Activated T-helper 17 cell treated with anti-CD3 and anti-CD28 coated beads, Interleukin-2, amount 50 U/mL, for 72 hours (primary cell): ENCODE measurements at regions not wholly inside any gene's neighbourhood (a gene's known extent, or its start where the extent isn't known, plus 50 kb on each side); places are given as distances from the start of the nearest gene placed in this dataset.
"Not testable (repeated sequence)": the region's sequence is repeated elsewhere in the genome, so short reads cannot be mapped to it uniquely, and the experiment has no call there.

Experiments
- ATAC-seq: fragments of 150-1000 bp; cut with Tn5 transposase; replicated peaks from 2 replicates; pipeline ENCODE4 v1.10.0; 2021; ENCODE audit warnings: mild to moderate bottlenecking, moderate library complexity
- H3K27ac Mint-ChIP-seq: one replicate; pipeline ENCODE4 v1.8.0; 2022; ENCODE audit warnings: mixed read lengths
- H3K27me3 Mint-ChIP-seq: one replicate; pipeline ENCODE4 v1.8.0; 2022; ENCODE audit warnings: mixed read lengths
- H3K36me3 Mint-ChIP-seq: one replicate; pipeline ENCODE4 v1.8.0; 2022; ENCODE audit warnings: low read depth, mild to moderate bottlenecking, mixed read lengths
- H3K4me1 Mint-ChIP-seq: one replicate; pipeline ENCODE4 v1.8.0; 2022; ENCODE audit warnings: mixed read lengths
- H3K4me3 Mint-ChIP-seq: one replicate; pipeline ENCODE4 v1.8.0; 2022; ENCODE audit warnings: mild to moderate bottlenecking, mixed read lengths
- H3K9me3 Mint-ChIP-seq: one replicate; pipeline ENCODE4 v1.8.0; 2022; ENCODE audit warnings: mixed read lengths

GRCh38 chr13:85562282-85562681, 236.9 kb downstream of the SLITRK6 start:
- Mint-ChIP-seq H3K27ac (no peak overlapping the region), H3K9me3 (no peaks in the 10 kb centered on the region), H3K4me3 (no peak overlapping the region), H3K27me3 (no peaks in the 10 kb centered on the region), H3K4me1 (no peaks in the 10 kb centered on the region), H3K36me3 (no peaks in the 10 kb centered on the region)
- ATAC-seq, result no peak

- no peaks in the 10 kb centered on the region for H3K9me3 Mint-ChIP-seq
- no peaks in the 10 kb centered on the region for H3K36me3 Mint-ChIP-seq
- no peak overlapping the region for H3K27ac Mint-ChIP-seq
- no peak overlapping the region for H3K4me3 Mint-ChIP-seq
- ATAC-seq, result no peak
- no peaks in the 10 kb centered on the region for H3K27me3 Mint-ChIP-seq
- H3K4me1 Mint-ChIP-seq, result no peaks in the 10 kb centered on the region
Measured at GRCh38 chr13:85557691-85558467, 241.3 kb downstream of the SLITRK6 start.

GRCh38 chr13:85551012-85551411, 248.2 kb downstream of the SLITRK6 start:
- Mint-ChIP-seq H3K36me3 (no peaks in the 10 kb centered on the region), H3K4me3 (no peak overlapping the region), H3K27ac (no peak overlapping the region), H3K9me3 (peaks cover 8% of the 10 kb centered on the region), H3K4me1 (no peaks in the 10 kb centered on the region), H3K27me3 (no peaks in the 10 kb centered on the region)
- ATAC-seq, result no peak

GRCh38 chr13:85549819-85550218, 249.4 kb downstream of the SLITRK6 start:
- Mint-ChIP-seq H3K9me3 (peaks cover 8% of the 10 kb centered on the region), H3K4me3 (no peak overlapping the region), H3K27ac (no peak overlapping the region), H3K27me3 (no peaks in the 10 kb centered on the region), H3K4me1 (no peaks in the 10 kb centered on the region), H3K36me3 (no peaks in the 10 kb centered on the region)
- no peak for ATAC-seq

- not testable (repeated sequence) for H3K36me3 Mint-ChIP-seq, ATAC-seq, H3K27ac Mint-ChIP-seq
Measured at GRCh38 chr13:85548845-85549244, 250.4 kb downstream of the SLITRK6 start.

GRCh38 chr13:85545771-85546170, 253.4 kb downstream of the SLITRK6 start:
- H3K27me3 Mint-ChIP-seq, result no peaks in the 10 kb centered on the region

More at GRCh38 chr13:85548845-85549244, 250.4 kb downstream of the SLITRK6 start:
- H3K4me1 Mint-ChIP-seq, H3K27me3 Mint-ChIP-seq, H3K9me3 Mint-ChIP-seq, H3K4me3 Mint-ChIP-seq: not testable (repeated sequence)

GRCh38 chr13:85544756-85545155, 254.5 kb downstream of the SLITRK6 start:
- Mint-ChIP-seq H3K4me3 (no peak overlapping the region), H3K27me3 (no peaks in the 10 kb centered on the region), H3K4me1 (no peaks in the 10 kb centered on the region), H3K9me3 (peaks cover 8% of the 10 kb centered on the region), H3K36me3 (no peaks in the 10 kb centered on the region), H3K27ac (no peak overlapping the region)
- no peak for ATAC-seq

More at GRCh38 chr13:85545771-85546170, 253.4 kb downstream of the SLITRK6 start:
- no peak for ATAC-seq
- Mint-ChIP-seq H3K4me1 (no peaks in the 10 kb centered on the region), H3K9me3 (peaks cover 8% of the 10 kb centered on the region), H3K4me3 (no peak overlapping the region), H3K36me3 (no peaks in the 10 kb centered on the region), H3K27ac (no peak overlapping the region)

- Mint-ChIP-seq H3K9me3 (peaks cover 3% of the 10 kb centered on the region), H3K36me3 (no peaks in the 10 kb centered on the region), H3K27me3 (no peaks in the 10 kb centered on the region), H3K27ac (no peak overlapping the region), H3K4me3 (no peak overlapping the region), H3K4me1 (no peaks in the 10 kb centered on the region)
- ATAC-seq, result no peak
Measured at GRCh38 chr13:85543144-85543543, 256.1 kb downstream of the SLITRK6 start.

GRCh38 chr13:85541476-85541875, 257.7 kb downstream of the SLITRK6 start:
- peaks cover 3% of the 10 kb centered on the region for H3K9me3 Mint-ChIP-seq
- H3K27me3 Mint-ChIP-seq, result no peaks in the 10 kb centered on the region
- no peaks in the 10 kb centered on the region for H3K4me1 Mint-ChIP-seq
- H3K36me3 Mint-ChIP-seq, result no peaks in the 10 kb centered on the region
- H3K4me3 Mint-ChIP-seq, result no peak overlapping the region
- no peak overlapping the region for H3K27ac Mint-ChIP-seq
- ATAC-seq, result no peak

- Mint-ChIP-seq H3K36me3 (no peaks in the 10 kb centered on the region), H3K9me3 (peaks cover 3% of the 10 kb centered on the region), H3K4me3 (no peak overlapping the region), H3K27me3 (no peaks in the 10 kb centered on the region), H3K4me1 (no peaks in the 10 kb centered on the region), H3K27ac (no peak overlapping the region)
- no peak for ATAC-seq
Measured at GRCh38 chr13:85538957-85539356, 260.3 kb downstream of the SLITRK6 start.

- Mint-ChIP-seq H3K36me3 (no peaks in the 10 kb centered on the region), H3K4me3 (no peak overlapping the region), H3K27me3 (no peaks in the 10 kb centered on the region), H3K27ac (no peak overlapping the region), H3K9me3 (peaks cover 3% of the 10 kb centered on the region), H3K4me1 (no peaks in the 10 kb centered on the region)
- no peak for ATAC-seq
Measured at GRCh38 chr13:85537601-85538000, 261.6 kb downstream of the SLITRK6 start.

GRCh38 chr13:85536706-85537105, 262.5 kb downstream of the SLITRK6 start:
- no peak for ATAC-seq
- Mint-ChIP-seq H3K36me3 (no peaks in the 10 kb centered on the region), H3K4me1 (no peaks in the 10 kb centered on the region), H3K4me3 (no peak overlapping the region), H3K9me3 (peaks cover 3% of the 10 kb centered on the region), H3K27ac (no peak overlapping the region), H3K27me3 (no peaks in the 10 kb centered on the region)

GRCh38 chr13:85535316-85536084, 263.7 kb downstream of the SLITRK6 start:
- Mint-ChIP-seq H3K4me1 (no peaks in the 10 kb centered on the region), H3K27ac (no peak overlapping the region), H3K4me3 (no peak overlapping the region), H3K27me3 (no peaks in the 10 kb centered on the region), H3K36me3 (no peaks in the 10 kb centered on the region), H3K9me3 (peaks cover 3% of the 10 kb centered on the region)
- ATAC-seq, result no peak

GRCh38 chr13:85533911-85534310, 265.3 kb downstream of the SLITRK6 start:
- Mint-ChIP-seq H3K4me3 (no peak overlapping the region), H3K36me3 (no peaks in the 10 kb centered on the region), H3K9me3 (peaks cover 7% of the 10 kb centered on the region), H3K4me1 (no peaks in the 10 kb centered on the region), H3K27me3 (no peaks in the 10 kb centered on the region), H3K27ac (no peak overlapping the region)
- ATAC-seq, result no peak

- Mint-ChIP-seq H3K36me3 (no peaks in the 10 kb centered on the region), H3K27ac (no peak overlapping the region), H3K9me3 (peaks cover 12% of the 10 kb centered on the region), H3K27me3 (no peaks in the 10 kb centered on the region), H3K4me3 (no peak overlapping the region), H3K4me1 (no peaks in the 10 kb centered on the region)
- no peak for ATAC-seq
Measured at GRCh38 chr13:85529218-85529594, 270.0 kb downstream of the SLITRK6 start.
